Fibroblast of skin of left biceps (primary cell): ENCODE measurements at regions not wholly inside any gene's neighbourhood (a gene's known extent, or its start where the extent isn't known, plus 50 kb on each side); places are given as distances from the start of the nearest gene placed in this dataset.

Experiments used
- DNase-seq, 2 experiments: peaks; one replicate each; pipeline ENCODE4 v3.0.0-alpha.2; 2013; ENCODE audit warnings: low read depth in 2 of 2

DNA sequence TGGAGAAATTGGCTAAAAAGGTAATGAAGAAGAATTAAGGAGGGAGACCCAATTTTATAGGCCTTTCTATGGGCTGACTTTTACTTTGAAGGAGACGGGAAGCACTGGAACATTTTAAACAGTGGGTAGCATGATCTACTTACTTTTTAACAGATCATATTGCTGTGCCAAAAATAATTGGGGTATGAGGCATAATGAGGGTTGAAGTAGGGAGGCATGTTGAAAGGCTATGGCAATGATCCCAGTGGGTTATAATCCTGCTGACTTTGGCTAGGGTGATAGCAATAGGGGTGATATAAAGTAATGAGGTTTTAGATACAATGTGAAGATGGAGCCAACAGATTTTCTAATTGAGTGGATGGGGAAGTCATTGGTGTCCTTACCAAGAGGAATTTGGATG is 73.2 kb downstream of the GPR37 start:
- no peak for DNase-seq

DNA sequence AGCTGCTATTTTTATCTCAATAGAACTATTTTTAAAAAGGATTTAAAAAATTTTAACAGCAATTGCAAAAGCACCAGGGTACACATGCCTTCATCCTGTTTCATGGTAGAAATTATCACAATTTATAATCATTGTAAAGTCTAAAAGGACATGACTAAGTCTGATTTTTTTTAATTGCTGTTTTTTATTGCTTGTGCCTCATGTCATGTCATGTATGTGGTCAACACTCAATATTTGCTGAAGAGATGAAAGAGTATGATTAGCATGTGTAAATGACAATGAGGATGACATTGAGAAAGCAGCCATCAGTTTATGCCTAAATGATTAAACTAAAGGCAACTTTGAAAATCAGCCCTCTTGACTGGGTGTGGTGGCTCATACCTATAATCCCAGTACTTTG is 74.8 kb downstream of the GPR37 start:
- DNase-seq = no peak

DNA sequence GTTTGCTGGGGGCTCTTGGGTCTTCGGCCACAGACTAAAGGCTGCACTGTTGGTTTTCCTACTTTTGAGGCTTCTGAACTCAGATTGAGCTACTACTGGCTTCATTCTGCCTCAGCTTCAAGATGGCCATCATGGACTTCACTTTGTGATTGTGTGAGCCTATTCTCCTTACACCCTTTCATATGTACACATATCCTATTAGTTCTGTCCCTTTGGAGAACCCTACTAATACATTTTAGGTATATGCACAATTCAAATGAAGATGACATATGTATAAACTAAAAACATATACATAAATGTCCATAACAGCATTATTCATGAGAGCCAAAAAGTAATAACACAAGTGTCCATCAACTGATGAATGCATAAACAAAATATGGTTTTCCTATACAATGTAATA is 75.7 kb downstream of the GPR37 start:
- DNase-seq = no peak

DNA sequence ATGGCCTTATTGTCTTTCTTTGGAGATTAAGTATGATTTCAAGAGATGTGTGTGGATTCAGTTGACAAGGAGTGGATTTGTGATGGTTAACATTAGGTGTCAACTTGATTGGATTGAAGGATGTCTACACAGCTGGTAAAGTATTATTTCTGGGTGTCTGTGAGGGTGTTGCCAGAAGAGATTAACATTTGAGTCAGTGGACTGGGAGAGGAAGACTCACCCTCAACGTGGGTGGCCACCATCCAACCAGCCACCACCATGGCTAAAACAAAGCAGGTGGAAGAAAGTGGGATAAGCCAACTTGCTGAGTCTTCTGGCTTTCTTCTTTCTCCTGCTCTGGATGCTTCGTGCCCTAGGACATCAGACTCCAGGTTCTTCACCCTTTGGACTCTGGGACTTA is 76.1 kb downstream of the GPR37 start:
- DNase-seq = no peak

DNA sequence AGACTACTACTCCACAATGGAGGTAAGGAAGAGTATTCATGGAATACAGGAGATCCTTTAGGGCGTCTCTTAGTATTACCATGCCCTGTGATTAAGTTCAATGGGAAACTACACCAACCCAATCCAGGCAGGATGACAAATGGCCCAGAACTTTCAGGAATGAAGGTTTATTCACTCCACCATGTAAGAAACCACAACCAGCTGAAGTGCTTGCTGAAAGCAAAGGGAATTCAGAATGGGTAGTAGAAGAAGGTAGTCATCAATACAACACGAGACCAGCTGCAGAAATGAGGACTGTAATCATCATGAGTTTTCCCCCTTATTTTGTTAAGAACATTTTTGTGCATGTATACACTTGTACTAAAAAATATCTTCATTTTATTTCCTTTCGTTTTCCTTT is 76.6 kb downstream of the GPR37 start:
- DNase-seq = no peak

DNA sequence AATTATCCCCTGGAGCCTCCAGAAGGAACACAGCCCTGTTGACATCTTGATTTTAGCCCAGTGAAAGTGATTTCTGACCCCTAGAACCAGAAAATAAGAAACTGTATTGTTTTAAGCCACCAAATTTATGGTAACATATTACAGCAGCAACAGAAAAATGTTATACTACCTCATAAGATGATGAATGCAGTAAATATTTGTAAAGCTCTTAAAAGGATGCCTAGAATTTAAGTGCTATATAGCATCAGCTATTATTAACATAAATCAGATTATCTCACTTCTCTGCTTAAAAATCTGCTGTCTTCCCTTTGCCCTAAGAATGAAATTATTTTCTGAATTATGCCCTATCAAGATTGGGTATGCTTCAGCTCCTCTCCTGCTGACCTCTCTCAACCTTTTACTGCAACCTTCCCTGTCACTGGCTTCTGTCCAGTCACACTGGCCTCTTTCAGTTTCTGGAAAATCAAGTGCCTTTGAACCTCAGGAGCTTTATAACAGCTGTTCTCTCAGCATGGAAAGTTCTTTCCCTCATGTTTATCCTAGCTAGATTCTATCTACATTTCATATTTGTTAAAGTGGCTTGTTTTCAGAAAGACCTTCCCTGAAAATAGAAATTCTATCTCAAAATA is 78.9 kb downstream of the GPR37 start:
- DNase-seq = no peak

DNA sequence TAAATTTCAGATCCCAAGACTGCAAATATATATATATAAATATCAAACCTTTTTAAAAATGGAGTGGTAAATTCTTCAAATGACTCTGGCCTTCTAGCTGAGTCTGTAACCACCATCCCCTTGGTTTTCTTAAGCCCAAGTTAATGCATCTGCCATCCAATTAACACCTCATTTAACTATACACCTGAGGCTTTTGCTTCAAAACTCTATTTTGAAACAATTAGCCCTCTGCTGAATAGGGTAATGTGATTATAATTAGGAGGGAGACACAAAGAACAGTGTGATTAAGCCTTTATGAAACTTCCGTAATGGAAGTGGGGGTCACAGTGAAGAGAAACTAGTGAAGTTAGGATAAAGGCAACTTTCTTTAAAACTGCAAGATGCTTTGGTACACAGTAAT is 83.6 kb downstream of the GPR37 start:
- DNase-seq = no peak

DNA sequence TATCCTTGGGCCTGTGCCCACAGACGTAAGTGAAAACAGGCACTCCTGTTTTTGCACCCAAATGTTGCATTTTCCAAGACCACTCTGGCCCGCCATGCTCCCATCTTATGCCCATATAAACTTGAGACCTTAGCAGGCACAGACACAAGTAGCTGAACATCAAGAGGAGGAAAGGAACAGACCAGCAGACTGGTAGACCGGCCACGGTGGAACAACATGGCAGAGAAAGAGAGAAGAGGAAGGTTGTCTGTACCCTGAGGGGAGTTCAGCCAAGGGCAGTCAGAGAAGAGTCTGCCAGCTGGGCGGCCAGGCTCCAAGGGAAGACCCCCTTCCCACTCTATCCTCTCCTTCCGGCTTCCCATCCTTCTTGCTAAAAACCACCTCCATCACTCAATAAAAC is 85.3 kb downstream of the GPR37 start:
- no peak for DNase-seq

DNA sequence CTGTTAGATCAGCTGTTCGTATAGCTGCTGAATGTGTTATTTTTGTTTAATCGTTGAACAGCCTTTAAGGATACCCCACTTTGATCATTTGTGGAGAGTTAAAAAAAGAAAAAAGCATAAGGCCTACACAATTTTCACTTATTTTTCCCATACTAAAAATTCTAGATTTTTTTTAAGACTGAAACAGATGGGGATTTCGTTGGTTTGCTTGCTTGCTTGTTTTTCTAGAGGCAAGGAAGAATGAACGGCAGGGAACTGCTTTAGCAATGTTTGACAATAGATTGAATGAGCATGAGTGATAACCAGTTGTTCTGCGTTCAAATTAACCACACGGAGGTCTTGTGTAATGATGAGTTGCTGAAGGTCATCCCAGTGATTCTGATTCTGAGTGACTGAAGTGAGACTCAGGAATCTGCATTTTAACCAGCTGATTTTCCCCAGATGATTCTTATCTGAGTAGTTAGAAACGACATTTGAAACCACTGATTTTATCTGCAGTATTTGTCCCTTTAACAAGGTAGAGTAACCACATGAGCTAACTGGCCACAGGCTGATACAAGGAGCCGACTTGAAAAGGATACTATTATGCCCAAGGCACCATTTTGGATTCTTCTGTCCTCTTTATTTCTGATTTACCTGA is 85.9 kb downstream of the GPR37 start:
- DNase-seq = no peak

DNA sequence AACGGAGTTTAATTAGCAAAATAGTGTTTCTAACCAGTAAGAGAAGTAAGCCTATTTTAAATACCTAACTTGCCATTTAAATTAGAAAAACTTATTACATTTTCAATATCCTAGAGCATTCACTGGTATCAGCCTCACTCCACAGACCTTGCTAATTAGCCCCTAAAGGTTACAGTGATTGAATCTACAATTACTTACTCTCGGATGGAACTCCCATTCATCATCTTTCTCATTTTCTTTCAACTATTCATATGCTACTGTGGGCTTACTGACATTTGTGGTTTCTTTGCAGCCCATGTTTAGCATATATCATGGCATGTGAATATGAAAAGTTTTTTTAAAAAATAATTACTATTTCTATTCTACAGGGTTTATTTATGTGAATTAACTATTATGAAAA is 86.4 kb downstream of the GPR37 start:
- no peak for DNase-seq

DNA sequence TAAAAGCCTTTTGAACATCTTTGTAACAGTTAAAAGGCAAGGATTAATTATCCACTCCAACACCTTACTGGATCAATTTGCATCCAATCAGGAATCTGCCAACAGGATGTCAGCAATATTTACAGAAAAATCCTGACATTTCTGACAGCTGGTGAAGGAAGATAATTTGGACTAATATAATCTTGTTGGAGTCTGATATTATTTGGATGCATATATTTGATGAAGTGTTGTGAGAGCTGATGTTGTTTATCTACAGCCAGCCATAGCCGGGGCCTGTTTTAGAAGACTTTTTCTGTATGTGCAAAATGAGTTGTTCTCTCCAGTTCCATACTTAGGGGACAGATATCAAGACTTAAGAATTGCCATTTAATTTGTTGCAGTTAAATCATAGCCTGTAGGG is 91.1 kb downstream of the GPR37 start:
- DNase-seq = no peak

DNA sequence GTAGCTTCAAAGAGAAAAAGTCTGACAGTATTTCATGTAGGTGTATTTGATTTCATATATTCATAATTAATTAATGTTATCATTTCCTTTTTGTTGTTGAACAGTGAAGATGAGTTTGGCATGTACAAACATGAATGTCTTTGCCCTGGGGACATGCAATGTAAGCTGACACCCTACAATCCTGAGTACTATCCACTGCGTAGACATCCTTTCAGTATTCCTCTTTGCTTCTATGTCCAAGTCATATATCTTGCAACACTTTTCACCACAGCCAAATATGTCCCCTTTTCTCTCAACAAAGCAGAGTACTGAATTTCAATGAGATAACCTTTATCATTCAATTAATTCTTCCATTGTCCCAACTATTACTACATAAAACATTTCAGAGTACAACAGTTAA is 93.6 kb downstream of the GPR37 start:
- no peak for DNase-seq

DNA sequence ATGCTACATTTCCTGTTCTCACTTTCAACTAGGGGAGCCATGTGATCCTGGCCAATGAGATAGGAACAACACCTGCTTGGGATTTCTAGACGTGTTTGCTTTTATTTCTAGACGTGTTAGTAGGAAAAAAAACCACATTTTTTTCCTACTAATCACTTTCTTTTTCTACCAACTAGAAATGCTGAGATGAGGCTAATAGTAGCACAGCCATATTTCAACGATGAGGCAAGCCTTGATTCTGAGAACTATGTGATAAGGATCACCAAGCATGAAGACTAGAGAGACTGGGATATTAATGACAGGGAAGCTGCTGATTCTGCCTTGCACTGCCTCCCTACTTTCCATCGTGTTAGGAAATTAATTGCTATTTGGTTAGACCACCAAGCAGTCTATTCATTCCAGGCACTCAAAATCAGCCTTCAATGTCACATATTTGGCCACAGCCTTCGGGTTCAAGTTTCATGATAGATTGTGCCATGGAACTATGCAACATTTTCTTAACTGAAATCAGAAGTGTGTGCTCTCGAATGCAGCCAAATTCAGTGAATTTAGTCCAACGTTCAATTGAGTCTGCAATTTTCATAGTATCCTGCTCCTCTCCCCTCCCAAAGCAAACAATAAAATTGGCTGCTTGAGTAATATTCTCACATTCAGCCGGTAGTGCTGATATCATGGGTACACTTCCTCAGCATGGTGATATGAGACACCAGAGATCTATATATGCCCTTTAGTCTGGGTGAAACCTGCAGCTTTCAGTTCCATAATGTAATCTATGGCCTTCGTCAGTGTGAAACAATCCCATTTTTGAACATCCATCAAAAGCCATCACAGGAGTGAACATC is 98.1 kb downstream of the GPR37 start:
- DNase-seq = no peak

DNA sequence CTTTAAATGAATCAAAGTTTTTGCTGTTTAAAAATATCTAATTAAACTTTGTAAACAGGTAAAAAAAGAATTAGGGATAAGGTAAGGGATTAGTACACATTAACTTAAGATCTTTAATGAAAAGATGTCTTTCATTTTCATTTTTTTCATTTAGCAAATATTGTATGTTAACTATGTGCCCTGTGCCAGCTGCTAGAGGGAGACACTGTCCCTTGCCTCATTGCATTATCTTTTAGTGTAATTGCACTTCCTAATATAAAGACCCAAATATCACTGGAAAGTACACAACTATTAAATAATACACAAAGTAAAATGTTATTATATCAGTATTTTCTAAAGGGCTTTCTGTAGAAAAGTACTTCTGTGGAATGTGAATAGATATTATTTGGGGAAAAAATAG is 102.7 kb downstream of the GPR37 start:
- no peak for DNase-seq

DNA sequence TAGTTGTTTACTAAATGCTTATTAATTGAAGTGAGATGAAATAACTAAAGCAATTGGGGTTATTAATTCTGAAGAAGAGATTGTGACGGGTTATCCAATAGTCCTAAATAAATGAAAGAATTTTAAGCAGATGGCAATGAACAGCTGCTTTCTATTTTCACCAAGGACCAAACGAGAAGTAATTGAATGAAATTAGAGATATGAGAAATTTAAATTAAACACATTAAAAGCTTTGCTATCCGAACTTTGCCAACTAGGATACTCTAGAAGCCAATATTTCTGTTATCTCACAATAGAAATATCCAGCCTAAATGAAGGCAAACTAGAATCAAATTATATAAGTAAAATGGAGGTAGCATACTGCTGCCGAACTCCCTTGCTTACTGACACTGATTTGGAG is 103.2 kb downstream of the GPR37 start:
- no peak for DNase-seq

DNA sequence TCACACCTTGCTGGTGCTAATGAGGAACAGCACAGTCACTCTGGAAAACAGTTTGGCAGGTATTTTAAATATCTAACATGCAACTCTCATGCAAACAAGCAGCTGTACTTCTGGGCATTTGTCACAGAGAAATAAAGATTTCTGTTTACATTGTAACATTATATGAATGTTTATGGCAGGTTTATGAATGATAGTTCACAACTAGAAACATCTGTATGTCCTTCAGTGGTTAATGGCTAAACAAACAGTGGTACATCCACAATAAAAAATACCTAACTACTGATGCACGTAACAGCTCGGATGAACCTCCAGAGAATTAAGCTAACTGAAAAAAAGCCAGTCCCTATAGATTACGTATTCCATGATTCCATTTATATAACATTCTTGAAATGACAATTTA is 109.6 kb downstream of the GPR37 start:
- no peak for DNase-seq

DNA sequence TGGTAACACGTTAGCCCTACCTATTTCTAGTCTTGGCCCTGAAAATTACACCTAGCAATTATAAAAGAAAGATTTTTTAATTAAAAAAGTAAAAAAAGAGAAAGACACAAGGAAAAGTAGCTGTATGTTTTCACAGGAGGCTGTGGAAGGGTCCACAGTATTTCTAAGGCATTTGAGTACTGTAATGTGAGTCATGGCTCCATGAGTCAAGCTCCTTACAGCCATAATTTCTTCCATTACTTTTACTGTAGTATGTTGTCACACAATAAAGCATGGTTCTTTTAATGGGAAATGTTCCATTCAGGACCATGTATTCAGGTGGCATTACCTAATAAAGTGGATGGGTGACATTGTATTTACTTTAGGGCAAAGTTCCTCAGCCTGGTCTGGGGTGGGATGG is 113.4 kb downstream of the GPR37 start:
- no peak for DNase-seq

DNA sequence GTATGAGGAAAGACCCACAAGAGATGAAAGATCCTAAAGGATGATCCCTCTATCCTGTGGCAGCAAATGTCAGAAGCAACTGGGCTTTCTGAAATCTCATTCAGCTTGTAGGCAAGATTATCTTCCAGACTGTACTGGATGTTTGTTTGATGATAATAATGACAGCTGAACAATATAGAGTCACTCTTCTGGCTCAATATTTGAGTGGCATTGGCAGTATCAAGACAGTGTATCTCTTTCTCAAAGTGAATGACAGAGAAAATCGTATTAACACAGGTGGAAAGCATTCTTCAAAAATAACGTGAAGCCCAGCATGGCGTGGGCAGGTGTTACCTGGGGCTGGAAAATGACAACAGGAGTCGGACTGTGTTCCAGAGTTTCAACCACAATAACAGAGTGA is 114.5 kb downstream of the GPR37 start:
- no peak for DNase-seq

DNA sequence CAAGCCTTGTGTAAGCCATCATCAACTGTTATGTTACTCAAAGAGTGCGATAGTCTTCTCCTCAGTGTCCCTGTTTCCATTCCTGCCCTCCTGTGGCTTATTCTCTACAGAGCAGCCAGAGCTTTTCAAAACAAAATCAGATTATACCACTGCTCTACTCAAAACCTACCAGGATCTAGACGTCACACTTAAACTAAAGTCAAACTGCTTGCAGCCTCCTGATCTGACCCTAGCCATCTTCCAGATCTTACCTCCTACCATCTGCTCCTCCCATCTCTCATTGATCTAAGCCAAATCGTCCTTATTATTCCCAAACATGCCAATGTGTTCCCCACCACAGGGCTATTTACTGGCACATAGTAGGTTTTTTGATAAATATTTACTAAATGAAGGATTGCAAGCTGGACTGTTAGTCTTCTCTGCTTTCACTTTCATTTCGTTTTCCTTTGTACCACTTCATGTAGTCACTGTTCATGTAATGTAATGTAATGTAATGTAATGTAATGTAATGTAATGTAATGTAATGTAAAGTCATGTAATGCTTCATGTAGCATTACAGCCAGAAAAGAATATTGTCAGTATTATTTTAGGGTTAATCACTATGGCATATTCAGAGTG is 116.1 kb downstream of the GPR37 start:
- no peak for DNase-seq

DNA sequence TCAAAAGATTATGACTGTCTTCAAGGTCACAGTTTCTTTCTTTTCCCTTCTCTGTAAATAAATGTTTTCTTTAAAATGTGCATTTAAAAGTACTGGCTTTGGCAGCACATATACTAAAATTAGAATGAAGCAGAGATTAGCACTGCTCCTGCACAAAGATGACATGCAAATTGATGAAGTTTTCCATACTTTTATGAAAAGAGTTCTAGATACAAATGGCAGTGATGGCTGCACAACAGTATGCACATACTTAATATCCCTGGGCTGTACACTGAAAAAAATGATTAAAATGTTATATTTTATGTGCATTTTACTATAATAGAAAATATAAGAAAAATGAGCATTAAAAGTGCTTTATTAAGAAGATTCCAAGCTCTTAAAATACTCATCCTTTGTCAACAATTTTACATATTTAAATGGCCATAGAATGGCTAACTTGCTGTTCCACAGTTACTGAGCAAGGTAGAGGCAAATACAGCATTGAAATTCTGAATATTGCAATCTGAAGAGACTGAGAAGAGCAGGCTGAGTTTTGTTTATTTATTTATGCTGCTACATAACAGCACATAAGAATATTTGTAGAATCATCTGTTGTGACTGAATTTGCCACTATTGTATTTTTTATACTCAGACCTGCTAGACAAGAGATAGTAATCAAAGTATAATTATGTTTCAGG is 117.8 kb downstream of the GPR37 start:
- no peak for DNase-seq

DNA sequence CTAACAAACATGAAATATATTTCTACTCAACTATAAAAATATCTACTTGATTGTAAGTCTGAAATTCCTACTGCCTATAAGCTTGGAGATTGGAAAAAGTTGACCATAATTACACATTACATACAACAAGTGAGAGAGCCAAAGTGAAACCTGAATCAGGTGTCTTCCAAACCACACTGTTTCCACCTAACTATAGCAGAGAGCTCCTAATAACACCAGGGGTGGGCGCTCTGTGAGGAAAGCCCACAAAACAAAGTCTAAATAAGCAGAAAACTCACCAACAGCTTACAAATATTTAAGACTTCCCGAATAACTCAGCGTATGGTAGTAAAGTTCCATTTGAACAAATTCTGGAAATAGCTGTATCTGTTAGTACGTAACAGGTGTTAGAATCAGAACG is 119.9 kb downstream of the GPR37 start:
- no peak for DNase-seq

DNA sequence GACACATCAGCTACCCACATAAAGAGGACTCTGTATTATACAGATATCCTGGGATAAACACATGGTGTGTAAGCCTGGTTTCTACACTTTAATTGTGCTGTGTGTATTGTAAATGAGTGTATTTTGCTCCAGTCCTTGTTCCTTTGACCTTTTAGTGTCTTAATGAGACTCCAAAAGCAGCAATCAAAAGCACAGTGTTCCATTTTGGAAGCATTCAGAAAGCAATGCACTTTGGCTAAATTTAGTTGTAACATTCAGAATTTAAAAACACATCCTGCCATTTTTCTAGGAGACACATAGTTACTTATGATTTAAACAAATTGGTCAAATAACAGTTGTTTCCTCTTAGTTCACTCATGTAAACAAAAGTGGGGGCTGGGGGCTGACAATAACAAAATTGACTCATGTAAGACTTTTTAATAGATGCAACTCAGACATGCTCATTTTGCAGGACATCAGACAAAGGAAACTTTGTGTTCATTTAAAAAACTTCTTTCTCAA is 122.2 kb downstream of the GPR37 start:
- no peak for DNase-seq
